Endothelial cell of umbilical vein (primary cell): ENCODE measurements at regions not wholly inside any gene's neighbourhood (a gene's known extent, or its start where the extent isn't known, plus 50 kb on each side); places are given as distances from the start of the nearest gene placed in this dataset.

Source experiments
- BruUV-seq: library from RNA; stranded (reverse); fragments of 400-500 nt; replicated peaks from 2 replicates; lab custom pipeline; 2021; lab: Mats Ljungman, UMichigan
- CTCF ChIA-PET: fragments of 300-600, 350-600 bp; sonication (Branson Sonifier 250); formaldehyde crosslinking; loops from one replicate; lab custom pipeline; 2021; ENCODE audit warnings: antibody characterized with exemption, inconsistent platforms; lab: Charles Lee
- POLR2A ChIA-PET: fragments of 300-600, 350-600 bp; sonication (Branson Sonifier 250); formaldehyde crosslinking; loops from one replicate; lab custom pipeline; 2021; ENCODE audit warnings: antibody characterized with exemption, inconsistent platforms; lab: Charles Lee
- DNase-seq: peaks from one replicate; pipeline ENCODE4 v3.0.0-alpha.2; 2011; ENCODE audit warnings: low read depth, low spot score
- FAIRE-seq: peaks from 2 replicates; lab custom pipeline; 2011; peaks lifted over from hg19 to GRCh38; lab: Jason Lieb, UNC
- H2AFZ ChIP-seq: 2 replicates; pipeline ENCODE4 v1.6.0; 2012; ENCODE audit warnings: low read depth, low read length, control low read depth, inconsistent platforms
- H3K27ac ChIP-seq: 2 replicates; pipeline ENCODE4 v1.5.1; 2011; ENCODE audit warnings: low read depth, mild to moderate bottlenecking, control low read depth, low read length, moderate library complexity; ENCODE audit not compliant: insufficient read depth
- H3K27me3 ChIP-seq, 2 experiments: 2 replicates each; pipeline versions ENCODE4 v1.6.0 to v1.6.1; 2011; ENCODE audit warnings: low read length in 2 of 2, mixed read lengths in 1 of 2; ENCODE audit not compliant: control insufficient read depth in 2 of 2, insufficient read depth in 2 of 2
- H3K36me3 ChIP-seq, 2 experiments: 2 replicates in 1 of 2; 3 replicates in 1 of 2; pipeline ENCODE4 v1.5.1; 2011; ENCODE audit warnings: low read length in 2 of 2, mild to moderate bottlenecking in 1 of 2, moderate library complexity in 1 of 2; ENCODE audit not compliant: control insufficient read depth in 2 of 2, insufficient read depth in 2 of 2; ENCODE audit errors: extremely low read depth in 1 of 2
- H3K4me1 ChIP-seq: 3 replicates; pipeline ENCODE4 v1.5.1; 2011; ENCODE audit warnings: mild to moderate bottlenecking, low read length; ENCODE audit not compliant: control insufficient read depth, insufficient read depth; ENCODE audit errors: extremely low read depth
- H3K4me2 ChIP-seq: 2 replicates; pipeline ENCODE4 v1.6.1; 2011; ENCODE audit warnings: low read length, control low read depth, mixed read lengths; ENCODE audit not compliant: insufficient read depth
- H3K4me3 ChIP-seq, 3 experiments: fragments of 200-600 bp in 1 of 3; sonication (generic), shearing (Covaris generic) in 1 of 3; replicated peaks in 1 of 3; 2 replicates each; pipeline ENCODE4 v1.5.1; 2011 to 2016; ENCODE audit warnings: control low read depth in 3 of 3, low read length in 3 of 3, mild to moderate bottlenecking in 2 of 3, inconsistent platforms in 1 of 3, low read depth in 1 of 3, moderate library complexity in 1 of 3; ENCODE audit not compliant: insufficient read depth in 1 of 3
- H3K79me2 ChIP-seq: 2 replicates; pipeline ENCODE4 v1.6.0; 2012; ENCODE audit warnings: low read length, inconsistent platforms; ENCODE audit not compliant: control insufficient read depth, insufficient read depth
- H3K9ac ChIP-seq: replicated peaks from 2 replicates; pipeline ENCODE3; 2011; ENCODE audit warnings: low read length, control low read depth; ENCODE audit not compliant: insufficient read depth; ENCODE audit errors: extremely low read depth
- H3K9me1 ChIP-seq: replicated peaks from 3 replicates; pipeline ENCODE4 v1.6.0; 2011; ENCODE audit warnings: mild to moderate bottlenecking, low read length; ENCODE audit not compliant: control insufficient read depth, insufficient read depth; ENCODE audit errors: extremely low read depth
- H3K9me3 ChIP-seq: replicated peaks from 2 replicates; pipeline ENCODE4 v1.5.1; 2012; ENCODE audit warnings: low read length, inconsistent platforms; ENCODE audit not compliant: control insufficient read depth, insufficient read depth
- H4K20me1 ChIP-seq: replicated peaks from 2 replicates; pipeline ENCODE3; 2011; ENCODE audit warnings: mild to moderate bottlenecking, low read length; ENCODE audit not compliant: control insufficient read depth, insufficient read depth; ENCODE audit errors: extremely low read depth
- EZH2 ChIP-seq: IDR thresholded peaks from 2 replicates; pipeline ENCODE4 v1.6.1; 2012; ENCODE audit warnings: borderline replicate concordance, low read depth, mild to moderate bottlenecking, moderate library complexity, low read length, inconsistent platforms; ENCODE audit not compliant: severe bottlenecking
- FOS ChIP-seq: IDR thresholded peaks from 2 replicates; pipeline ENCODE4 v1.6.1; 2011; ENCODE audit warnings: mild to moderate bottlenecking, low read length, moderate library complexity, borderline replicate concordance; ENCODE audit not compliant: insufficient read depth
- GATA2 ChIP-seq: IDR thresholded peaks from 2 replicates; pipeline ENCODE4 v1.7.0; 2011; ENCODE audit warnings: low read depth, mild to moderate bottlenecking, moderate library complexity, mixed read lengths, low read length; ENCODE audit not compliant: insufficient read length, insufficient read depth
- JUN ChIP-seq: IDR thresholded peaks from 2 replicates; pipeline ENCODE4 v1.6.1; 2011; ENCODE audit warnings: borderline replicate concordance, low read depth; ENCODE audit not compliant: insufficient read length, insufficient read depth
- MYC ChIP-seq: IDR thresholded peaks from one replicate; pipeline ENCODE4 v1.6.1; 2011; ENCODE audit warnings: mild to moderate bottlenecking, low read depth, low read length
- POLR2A ChIP-seq: IDR thresholded peaks from 2 replicates; pipeline ENCODE4 v1.6.1; 2012; ENCODE audit warnings: low read depth, mild to moderate bottlenecking, control low read depth, low read length
- POLR2AphosphoS5 ChIP-seq: IDR thresholded peaks from 2 replicates; pipeline ENCODE4 v1.6.1; 2012; ENCODE audit warnings: low read depth, mild to moderate bottlenecking, control low read depth, low read length, moderate library complexity; ENCODE audit not compliant: insufficient read depth
- dilution Hi-C: fragments of 300-500 bp; cut with MboI; formaldehyde crosslinking; loops from one replicate; pipeline ENCODE4 v1.15.0; 2019; ENCODE audit warnings: low sequenced_read_pairs; ENCODE audit not compliant: extremely low pct_ligation_motif_present
- intact Hi-C: fragments of 100-400 bp; cut with micrococcal nuclease; formaldehyde crosslinking; loops from one replicate; pipeline ENCODE4 v1.10.0; 2022
- TF ChIP-seq, protein P1 (sequence below), 2 donors: IDR thresholded peaks; 1 replicate in 1 of 2; 2 replicates in 1 of 2; pipeline ENCODE4 v1.5.1; 2011; ENCODE audit warnings: low read length in 2 of 2, mild to moderate bottlenecking in 2 of 2, moderate library complexity in 2 of 2, control low read depth in 1 of 2, inconsistent platforms in 1 of 2, low read depth in 1 of 2; ENCODE audit not compliant: insufficient read depth in 1 of 2; ENCODE audit errors: extremely low read depth in 1 of 2
- TF ChIP-seq, protein P2 (sequence below): IDR thresholded peaks from 2 replicates; pipeline ENCODE4 v1.6.1; 2011; ENCODE audit not compliant: insufficient read depth, insufficient read length

DNA sequence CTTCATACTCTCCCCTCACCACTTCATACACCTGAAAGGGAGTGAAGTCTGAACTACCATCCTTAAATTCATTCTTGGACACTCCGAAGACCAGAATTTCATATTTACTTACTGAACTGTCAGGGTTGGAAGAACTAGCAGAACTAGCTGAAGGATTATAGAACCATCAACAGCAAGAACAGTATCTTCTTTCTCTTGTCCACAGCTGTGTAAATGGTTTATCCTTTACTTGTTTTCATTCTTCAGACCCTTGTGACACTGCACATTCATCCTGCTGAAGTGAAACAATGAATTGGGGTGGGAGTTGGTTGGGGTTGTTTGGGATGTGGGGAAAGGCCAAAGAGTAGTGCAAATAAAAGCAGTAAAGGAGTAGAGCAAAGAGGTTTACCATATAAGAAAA, 350.9 kb downstream of the ZIC1 start:
- Histone ChIP-seq H3K27me3 (no peaks in the 10 kb centered on the region), H3K9me3 (no peaks in the 10 kb centered on the region), H3K36me3 (no peaks in the 10 kb centered on the region), H3K27ac (no peak overlapping the region), H3K9ac (no peak overlapping the region), H2AFZ (no peak overlapping the region), H4K20me1 (no peaks in the 10 kb centered on the region), H3K9me1 (no peaks in the 10 kb centered on the region), H3K4me3 (no peak overlapping the region), H3K79me2 (no peaks in the 10 kb centered on the region), H3K4me1 (no peaks in the 10 kb centered on the region), H3K4me2 (no peak overlapping the region)
- no peak for FAIRE-seq
- CTCF ChIA-PET, result interaction anchor here (1.4 kb wide), 1 partner anchor 11 kb away, joined by 4 read pairs; no protein-coding TSS in a partner anchor
- dilution Hi-C loops (no loop called here), intact Hi-C loops (no loop called here)
- POLR2A ChIA-PET, result no interaction called here
- TF ChIP-seq EZH2 (no peak), POLR2A (no peak), MYC (no peak), POLR2AphosphoS5 (no peak), GATA2 (no peak), JUN (no peak), FOS (no peak)
- TF ChIP-seq, protein P1, sequence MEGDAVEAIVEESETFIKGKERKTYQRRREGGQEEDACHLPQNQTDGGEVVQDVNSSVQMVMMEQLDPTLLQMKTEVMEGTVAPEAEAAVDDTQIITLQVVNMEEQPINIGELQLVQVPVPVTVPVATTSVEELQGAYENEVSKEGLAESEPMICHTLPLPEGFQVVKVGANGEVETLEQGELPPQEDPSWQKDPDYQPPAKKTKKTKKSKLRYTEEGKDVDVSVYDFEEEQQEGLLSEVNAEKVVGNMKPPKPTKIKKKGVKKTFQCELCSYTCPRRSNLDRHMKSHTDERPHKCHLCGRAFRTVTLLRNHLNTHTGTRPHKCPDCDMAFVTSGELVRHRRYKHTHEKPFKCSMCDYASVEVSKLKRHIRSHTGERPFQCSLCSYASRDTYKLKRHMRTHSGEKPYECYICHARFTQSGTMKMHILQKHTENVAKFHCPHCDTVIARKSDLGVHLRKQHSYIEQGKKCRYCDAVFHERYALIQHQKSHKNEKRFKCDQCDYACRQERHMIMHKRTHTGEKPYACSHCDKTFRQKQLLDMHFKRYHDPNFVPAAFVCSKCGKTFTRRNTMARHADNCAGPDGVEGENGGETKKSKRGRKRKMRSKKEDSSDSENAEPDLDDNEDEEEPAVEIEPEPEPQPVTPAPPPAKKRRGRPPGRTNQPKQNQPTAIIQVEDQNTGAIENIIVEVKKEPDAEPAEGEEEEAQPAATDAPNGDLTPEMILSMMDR (IDR thresholded peaks at IDR 0.05; ENCODE audit: extremely low read depth in 1 of 2, insufficient read depth in 1 of 2, low read depth in 1 of 2, low read length in 2 of 2), result no peak
- TF ChIP-seq, protein P2, sequence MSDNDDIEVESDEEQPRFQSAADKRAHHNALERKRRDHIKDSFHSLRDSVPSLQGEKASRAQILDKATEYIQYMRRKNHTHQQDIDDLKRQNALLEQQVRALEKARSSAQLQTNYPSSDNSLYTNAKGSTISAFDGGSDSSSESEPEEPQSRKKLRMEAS, result no peak
- no peak for DNase-seq
- BruUV-seq, result no TSS peak
